Esophagus muscularis mucosa (tissue), 4 donors: ENCODE measurements at regions not wholly inside any gene's neighbourhood (a gene's known extent, or its start where the extent isn't known, plus 50 kb on each side); places are given as distances from the start of the nearest gene placed in this dataset.

ENCODE experiments used
- DNase-seq: peaks from one replicate; pipeline ENCODE4 v3.0.0-alpha.2; 2017; ENCODE audit errors: extremely low spot score
- H3K27ac ChIP-seq, 4 donors: fragments of 200-600 bp; sonication (generic); replicated peaks in 1 of 4; 1 replicate in 3 of 4; 2 replicates in 1 of 4; pipeline ENCODE4 v1.5.1; 2016 to 2019; ENCODE audit warnings: mild to moderate bottlenecking in 1 of 4
- H3K27me3 ChIP-seq, 4 donors: fragments of 200-600 bp; sonication (generic); one replicate each; pipeline versions ENCODE4 v1.5.1 to v1.6.0; 2016 to 2019
- H3K36me3 ChIP-seq, 4 donors: fragments of 200-600 bp; sonication (generic); one replicate each; pipeline ENCODE4 v1.5.1; 2016 to 2019
- H3K4me1 ChIP-seq, 4 donors: fragments of 200-600 bp; sonication (generic); one replicate each; pipeline ENCODE4 v1.5.1; 2016 to 2019
- H3K4me3 ChIP-seq, 4 donors: fragments of 200-600 bp; sonication (generic); 1 replicate in 2 of 4; 2 replicates in 2 of 4; pipeline ENCODE4 v1.5.1; 2016 to 2019; ENCODE audit warnings: mild to moderate bottlenecking in 4 of 4, moderate library complexity in 1 of 4
- H3K9me3 ChIP-seq, 4 donors: fragments of 200-600 bp; sonication (generic); 1 replicate in 3 of 4; 2 replicates in 1 of 4; pipeline ENCODE4 v1.5.1; 2016 to 2019
- EP300 ChIP-seq: sonication (generic); formaldehyde crosslinking; IDR thresholded peaks from one replicate; pipeline ENCODE4 v1.6.1; 2017; ENCODE audit warnings: antibody characterized with exemption
- POLR2A ChIP-seq: fragments of 450-650 bp; IDR thresholded peaks from one replicate; pipeline ENCODE4 v1.6.1; 2017; ENCODE audit warnings: antibody characterized with exemption, moderate library complexity, mild to moderate bottlenecking, low read depth
- POLR2AphosphoS5 ChIP-seq, 2 donors: sonication (generic); formaldehyde crosslinking; IDR thresholded peaks; one replicate each; pipeline ENCODE4 v1.6.1; 2017; ENCODE audit warnings: antibody characterized with exemption in 2 of 2
- WGBS: methylation state at CpG from one replicate; pipeline ENCODE4 v1.1.5; 2018; 5-methylcytosine and 5-hydroxymethylcytosine counted together
- intact Hi-C: fragments of 100-400 bp; cut with DNase I; formaldehyde crosslinking; loops from one replicate; pipeline ENCODE4 v1.15.1; 2023
- TF ChIP-seq, protein P1 (sequence below), 3 experiments: fragments of 200-600 bp in 2 of 3; fragments of 450-650 bp in 1 of 3; sonication (generic) in 2 of 3; IDR thresholded peaks; one replicate each; pipeline ENCODE4 v1.5.1; 2017 to 2019; ENCODE audit warnings: antibody characterized with exemption in 3 of 3, mild to moderate bottlenecking in 2 of 3, moderate library complexity in 1 of 3

- Histone ChIP-seq H3K27ac (no peak overlapping the region), H3K4me1 (no peaks in the 10 kb centered on the region), H3K36me3 (no peaks in the 10 kb centered on the region), H3K9me3 (no peaks in the 10 kb centered on the region), H3K27me3 (peaks cover 0 to 5% (median 0%) of the 10 kb centered on the region in 4 donors), H3K4me3 (no peak overlapping the region)
- no peak for TF ChIP-seq POLR2A
- no peak for TF ChIP-seq POLR2AphosphoS5 (IDR thresholded peaks at IDR 0.05)
- TF ChIP-seq, protein P1, sequence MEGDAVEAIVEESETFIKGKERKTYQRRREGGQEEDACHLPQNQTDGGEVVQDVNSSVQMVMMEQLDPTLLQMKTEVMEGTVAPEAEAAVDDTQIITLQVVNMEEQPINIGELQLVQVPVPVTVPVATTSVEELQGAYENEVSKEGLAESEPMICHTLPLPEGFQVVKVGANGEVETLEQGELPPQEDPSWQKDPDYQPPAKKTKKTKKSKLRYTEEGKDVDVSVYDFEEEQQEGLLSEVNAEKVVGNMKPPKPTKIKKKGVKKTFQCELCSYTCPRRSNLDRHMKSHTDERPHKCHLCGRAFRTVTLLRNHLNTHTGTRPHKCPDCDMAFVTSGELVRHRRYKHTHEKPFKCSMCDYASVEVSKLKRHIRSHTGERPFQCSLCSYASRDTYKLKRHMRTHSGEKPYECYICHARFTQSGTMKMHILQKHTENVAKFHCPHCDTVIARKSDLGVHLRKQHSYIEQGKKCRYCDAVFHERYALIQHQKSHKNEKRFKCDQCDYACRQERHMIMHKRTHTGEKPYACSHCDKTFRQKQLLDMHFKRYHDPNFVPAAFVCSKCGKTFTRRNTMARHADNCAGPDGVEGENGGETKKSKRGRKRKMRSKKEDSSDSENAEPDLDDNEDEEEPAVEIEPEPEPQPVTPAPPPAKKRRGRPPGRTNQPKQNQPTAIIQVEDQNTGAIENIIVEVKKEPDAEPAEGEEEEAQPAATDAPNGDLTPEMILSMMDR (IDR thresholded peaks at IDR 0.05), result no peak
- TF ChIP-seq EP300, result no peak
- WGBS, result 70% methylated on average over 2 of the region's 2 CpGs
- intact Hi-C loops, result no loop called here
- no peak for DNase-seq
These were observed 336.2 kb downstream of the CDC14C start for GRCh38 chr7:49260538-49260937.

DNA sequence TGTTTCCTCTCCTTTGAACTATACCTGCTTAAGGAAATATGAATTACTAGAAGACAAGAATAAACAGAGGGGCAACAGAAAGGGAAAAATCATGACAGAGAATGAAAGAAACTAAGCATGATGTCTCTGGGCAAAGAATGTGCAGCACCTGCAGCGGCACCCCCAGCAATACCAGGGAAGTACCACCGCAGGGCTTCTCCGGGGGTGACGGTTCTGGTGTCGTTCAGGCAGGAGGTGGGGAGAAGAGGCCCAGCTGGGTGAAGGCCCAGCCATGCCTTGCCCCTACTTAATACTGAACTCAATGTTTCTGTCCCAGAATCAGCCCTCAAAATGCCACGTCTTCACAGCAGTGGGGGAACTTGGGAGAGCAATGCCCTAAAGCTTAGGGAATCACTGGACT lies 337.6 kb downstream of the CDC14C start:
- Histone ChIP-seq H3K9me3 (no peaks in the 10 kb centered on the region), H3K27me3 (peaks cover 0 to 5% (median 0%) of the 10 kb centered on the region in 4 donors), H3K27ac (no peak overlapping the region), H3K36me3 (no peaks in the 10 kb centered on the region), H3K4me1 (no peaks in the 10 kb centered on the region), H3K4me3 (no peak overlapping the region)
- WGBS, result 87% methylated on average over 6 of the region's 6 CpGs
- TF ChIP-seq EP300 (no peak), POLR2A (no peak), POLR2AphosphoS5 (IDR thresholded peaks at IDR 0.05) (no peak)
- TF ChIP-seq, protein P1 (IDR thresholded peaks at IDR 0.05), result no peak
- intact Hi-C loops, result no loop called here
- no peak for DNase-seq

GRCh38 chr7:49264530-49264929 lies 340.2 kb downstream of the CDC14C start:
- H3K9me3 ChIP-seq, result no peaks in the 10 kb centered on the region
- H3K27me3 ChIP-seq, result peaks cover 0 to 5% (median 0%) of the 10 kb centered on the region in 4 donors
- no peaks in the 10 kb centered on the region for H3K36me3 ChIP-seq
- H3K4me1 ChIP-seq, result no peaks in the 10 kb centered on the region
- no peak overlapping the region for H3K27ac ChIP-seq
- H3K4me3 ChIP-seq, result no peak overlapping the region
- intact Hi-C loops, result no loop called here
- TF ChIP-seq POLR2AphosphoS5 (IDR thresholded peaks at IDR 0.05) (no peak), EP300 (no peak), POLR2A (no peak)
- TF ChIP-seq, protein P1 (IDR thresholded peaks at IDR 0.05), result no peak
- 64% methylated on average over 3 of the region's 3 CpGs for WGBS
- DNase-seq, result no peak

DNA sequence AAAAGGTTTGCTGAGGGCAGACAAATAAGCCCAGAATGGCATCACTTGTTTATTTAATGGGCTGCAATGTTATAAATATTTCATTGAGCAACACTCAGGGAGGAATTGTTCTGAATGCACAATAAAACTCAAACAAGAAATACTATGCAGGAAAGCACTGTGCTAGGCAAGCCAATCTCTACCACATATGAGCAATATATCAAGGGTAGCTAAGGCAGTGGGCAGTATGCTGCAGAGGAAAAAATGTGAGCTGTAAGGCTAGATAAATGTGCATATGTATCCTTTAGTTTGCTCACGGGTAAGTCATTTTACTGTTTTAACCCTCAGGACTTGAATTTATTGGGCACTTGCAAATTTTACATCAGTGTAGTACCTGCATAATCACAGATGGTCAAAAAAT lies 349.6 kb downstream of the CDC14C start:
- no peak for TF ChIP-seq POLR2A
- TF ChIP-seq EP300, result no peak
- TF ChIP-seq, protein P1 (IDR thresholded peaks at IDR 0.05), result no peak
- no peak for TF ChIP-seq POLR2AphosphoS5 (IDR thresholded peaks at IDR 0.05)
- no peak overlapping the region for H3K27ac ChIP-seq

DNA sequence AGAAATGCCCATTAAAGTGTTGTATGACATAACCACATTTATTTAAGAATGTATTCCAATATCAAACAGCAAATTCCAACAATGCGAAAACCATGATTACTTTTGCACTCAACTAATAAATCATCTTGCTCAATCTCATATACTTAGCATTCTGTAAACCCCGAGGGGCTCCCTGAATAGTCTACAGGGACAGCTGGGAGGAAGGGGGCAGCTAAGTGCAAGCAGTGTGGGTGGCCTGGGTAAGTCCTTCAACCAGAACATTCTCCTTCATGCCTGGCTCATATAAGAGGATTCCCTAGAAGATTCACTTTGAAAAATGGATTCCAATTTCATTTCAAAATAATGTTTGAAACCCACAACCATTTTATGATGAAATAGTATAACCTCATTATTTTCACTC lies 355.5 kb downstream of the CDC14C start:
- no peaks in the 10 kb centered on the region for H3K27me3 ChIP-seq
- H3K4me1 ChIP-seq, result no peaks in the 10 kb centered on the region
- no peak for DNase-seq
- H3K4me3 ChIP-seq, result no peak overlapping the region
- no peaks in the 10 kb centered on the region for H3K9me3 ChIP-seq
- 20% methylated on average over 2 of the region's 2 CpGs for WGBS
- H3K36me3 ChIP-seq, result no peaks in the 10 kb centered on the region
- intact Hi-C loops, result no loop called here
- no peak overlapping the region for H3K27ac ChIP-seq
- TF ChIP-seq POLR2AphosphoS5 (IDR thresholded peaks at IDR 0.05) (no peak), POLR2A (no peak), EP300 (no peak)
- TF ChIP-seq, protein P1 (IDR thresholded peaks at IDR 0.05), result no peak

More for the DNA sequence above, 349.6 kb downstream of the CDC14C start:
- Histone ChIP-seq H3K9me3 (no peaks in the 10 kb centered on the region), H3K4me3 (no peak overlapping the region), H3K4me1 (no peaks in the 10 kb centered on the region), H3K36me3 (no peaks in the 10 kb centered on the region), H3K27me3 (no peaks in the 10 kb centered on the region)
- WGBS, result 5% methylated on average over 1 of the region's 1 CpG
- no peak for DNase-seq
- intact Hi-C loops, result no loop called here
